ENCODE measurements at regions not wholly inside any gene's neighbourhood (a gene's known extent, or its start where the extent isn't known, plus 50 kb on each side); places are given as distances from the start of the nearest gene placed in this dataset.

DNA sequence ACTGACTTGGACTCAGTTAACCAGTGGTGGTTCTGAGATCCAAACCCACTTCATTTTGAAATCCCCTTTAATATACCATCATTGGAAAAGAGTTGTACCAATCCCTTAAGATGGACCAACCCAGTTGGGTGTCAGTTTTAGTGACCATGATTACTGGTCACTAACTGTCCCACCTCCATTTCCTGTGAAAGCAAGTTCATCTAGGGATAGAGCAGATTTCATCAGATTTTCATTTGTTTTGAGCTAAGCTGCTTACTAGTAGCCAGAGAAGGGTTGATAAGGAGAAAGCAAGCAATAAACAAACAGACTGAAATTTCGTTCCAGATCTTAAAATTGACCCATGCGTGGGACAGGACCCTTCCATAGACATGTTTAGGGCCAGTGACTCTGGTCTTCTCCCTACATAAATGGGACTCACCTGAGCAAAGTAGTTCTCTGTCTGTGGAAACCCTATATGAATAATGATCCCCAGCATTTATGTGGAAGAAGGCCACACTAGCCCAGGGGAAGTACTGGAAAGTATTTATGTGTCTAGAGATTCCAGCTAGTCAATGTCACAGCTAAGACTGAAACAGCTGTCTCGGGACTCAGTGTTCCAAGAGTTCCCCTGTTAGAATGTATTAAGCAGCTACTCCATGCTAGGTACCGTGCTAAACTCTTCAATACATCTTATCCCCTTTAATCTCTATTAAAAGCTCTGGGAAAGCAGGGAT is 196.0 kb upstream of the BCL6 start:
- no peak overlapping the region for H3K4ac ChIP-seq (ENCODE audit: low read depth, low read length)
- H2BK15ac ChIP-seq (ENCODE audit: low read depth, low read length), result no peak overlapping the region
- no peak overlapping the region for H4K91ac ChIP-seq (ENCODE audit: insufficient read length, low read depth, low read length)
- H3K23ac ChIP-seq (ENCODE audit: insufficient read length, low read depth, low read length), result no peak overlapping the region
- H3K4me1 Mint-ChIP-seq, result peaks cover 8 to 9% of the 10 kb centered on the region in 2 experiments; a peak in 3 of 4 replicates
- DNase-seq, result no peak
- no peak overlapping the region for H4K5ac ChIP-seq (ENCODE audit: insufficient read length, low read depth, low read length)
- H3K4me1 ChIP-seq (ENCODE audit: insufficient read depth, low read length), result peaks cover 2% of the 10 kb centered on the region; the same call in 1 of the 2 replicates
- no peak overlapping the region for H3T11ph ChIP-seq (ENCODE audit: low read length)
- no peak overlapping the region for H2BK120ac ChIP-seq (ENCODE audit: low read depth, low read length, poor library complexity, severe bottlenecking)
- H3K23me2 ChIP-seq (ENCODE audit: insufficient read length, low read depth, low read length, poor library complexity, severe bottlenecking), result no peaks in the 10 kb centered on the region
- H3K14ac ChIP-seq (ENCODE audit: insufficient read depth, low read length), result no peak overlapping the region
- H2AFZ ChIP-seq (ENCODE audit: low read length), result no peak overlapping the region
- no peak overlapping the region for H3K4me3 Mint-ChIP-seq
- no peak overlapping the region for H3K4me2 ChIP-seq (ENCODE audit: insufficient read depth, insufficient read length, low read length)
- H2BK20ac ChIP-seq (ENCODE audit: low read depth, low read length, poor library complexity, severe bottlenecking), result no peak overlapping the region
- no peak overlapping the region for H3K56ac ChIP-seq (ENCODE audit: insufficient read length, low read depth, low read length)
- H4K8ac ChIP-seq (replicated peaks; ENCODE audit: insufficient read length, low read depth, low read length), result no peak overlapping the region
- H3K9me3 Mint-ChIP-seq, result no peaks in the 10 kb centered on the region
- no peak overlapping the region for H3K18ac ChIP-seq (ENCODE audit: insufficient read length, low read depth, low read length)
- no peak overlapping the region for H2BK12ac ChIP-seq (ENCODE audit: insufficient read length, low read depth, low read length)
- H3K27me3 ChIP-seq (ENCODE audit: insufficient read depth, low read length), result no peaks in the 10 kb centered on the region
- H2AK5ac ChIP-seq (ENCODE audit: insufficient read length, low read length), result no peak overlapping the region
- H3K27me3 Mint-ChIP-seq (ENCODE audit: low read depth), result no peaks in the 10 kb centered on the region
- no peaks in the 10 kb centered on the region for H3K79me2 ChIP-seq (ENCODE audit: insufficient read depth, low read length)
- WGBS (ENCODE audit: extremely low coverage, insufficient read length, low lambda C conversion rate), result no CpG with 5 or more reads among the region's 4 CpGs
- H2BK5ac ChIP-seq (ENCODE audit: insufficient read length, low read length), result no peak overlapping the region
- no peak overlapping the region for H3K9ac ChIP-seq (ENCODE audit: extremely low read depth, insufficient read length, low read length)
- no peaks in the 10 kb centered on the region for H3K79me1 ChIP-seq (ENCODE audit: insufficient read depth, low read depth, low read length, poor library complexity, severe bottlenecking)
- H4K20me1 ChIP-seq (ENCODE audit: control insufficient read depth, insufficient read depth, insufficient read length), result no peaks in the 10 kb centered on the region
- TF ChIP-seq, protein P1, sequence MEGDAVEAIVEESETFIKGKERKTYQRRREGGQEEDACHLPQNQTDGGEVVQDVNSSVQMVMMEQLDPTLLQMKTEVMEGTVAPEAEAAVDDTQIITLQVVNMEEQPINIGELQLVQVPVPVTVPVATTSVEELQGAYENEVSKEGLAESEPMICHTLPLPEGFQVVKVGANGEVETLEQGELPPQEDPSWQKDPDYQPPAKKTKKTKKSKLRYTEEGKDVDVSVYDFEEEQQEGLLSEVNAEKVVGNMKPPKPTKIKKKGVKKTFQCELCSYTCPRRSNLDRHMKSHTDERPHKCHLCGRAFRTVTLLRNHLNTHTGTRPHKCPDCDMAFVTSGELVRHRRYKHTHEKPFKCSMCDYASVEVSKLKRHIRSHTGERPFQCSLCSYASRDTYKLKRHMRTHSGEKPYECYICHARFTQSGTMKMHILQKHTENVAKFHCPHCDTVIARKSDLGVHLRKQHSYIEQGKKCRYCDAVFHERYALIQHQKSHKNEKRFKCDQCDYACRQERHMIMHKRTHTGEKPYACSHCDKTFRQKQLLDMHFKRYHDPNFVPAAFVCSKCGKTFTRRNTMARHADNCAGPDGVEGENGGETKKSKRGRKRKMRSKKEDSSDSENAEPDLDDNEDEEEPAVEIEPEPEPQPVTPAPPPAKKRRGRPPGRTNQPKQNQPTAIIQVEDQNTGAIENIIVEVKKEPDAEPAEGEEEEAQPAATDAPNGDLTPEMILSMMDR (conservative IDR thresholded peaks at IDR 0.05), result no peak
- H3K9me3 ChIP-seq (ENCODE audit: control insufficient read depth, low read depth, low read length), result no peaks in the 10 kb centered on the region
- no peak overlapping the region for H3K27ac Mint-ChIP-seq
- no peak overlapping the region for H3K27ac ChIP-seq (ENCODE audit: insufficient read length, low read depth, low read length)
- no peaks in the 10 kb centered on the region for H3K36me3 Mint-ChIP-seq (ENCODE audit: insufficient read depth in 1 of 3, low read depth in 3 of 3)

All from H9 (cell line).